Mesendoderm (in vitro differentiated cells): ENCODE measurements at regions not wholly inside any gene's neighbourhood (a gene's known extent, or its start where the extent isn't known, plus 50 kb on each side); places are given as distances from the start of the nearest gene placed in this dataset.

ENCODE experiments used
- DNase-seq: peaks from one replicate; pipeline ENCODE4 v3.0.0; 2013
- H2AK5ac ChIP-seq: 2 replicates; pipeline ENCODE4 v1.6.1; 2013; ENCODE audit warnings: low read length, inconsistent platforms
- H2BK120ac ChIP-seq: 2 replicates; pipeline ENCODE4 v1.6.1; 2013; ENCODE audit warnings: low read depth, mild to moderate bottlenecking, low read length, moderate library complexity, mixed read lengths
- H2BK15ac ChIP-seq: replicated peaks from 2 replicates; pipeline ENCODE4 v1.6.1; 2013; ENCODE audit warnings: low read depth, mild to moderate bottlenecking, moderate library complexity
- H2BK5ac ChIP-seq: 2 replicates; pipeline ENCODE4 v1.6.1; 2013; ENCODE audit warnings: low read length, inconsistent platforms
- H3K18ac ChIP-seq: 2 replicates; pipeline ENCODE4 v1.6.1; 2013; ENCODE audit warnings: mild to moderate bottlenecking, low read length, mixed read lengths
- H3K23ac ChIP-seq: one replicate; pipeline ENCODE4 v1.6.1; 2013; ENCODE audit warnings: low read length
- H3K27ac ChIP-seq: 2 replicates; pipeline ENCODE4 v1.5.1; 2013; ENCODE audit warnings: low read depth, mild to moderate bottlenecking, inconsistent platforms, low read length, moderate library complexity
- H3K27me3 ChIP-seq: 2 replicates; pipeline ENCODE4 v1.6.1; 2013; ENCODE audit warnings: low read length, control low read depth, mild to moderate bottlenecking, inconsistent platforms; ENCODE audit not compliant: insufficient read depth, poor library complexity
- H3K36me3 ChIP-seq: 2 replicates; pipeline ENCODE4 v1.6.1; 2013; ENCODE audit warnings: low read length, inconsistent platforms; ENCODE audit not compliant: control insufficient read depth, insufficient read depth
- H3K4ac ChIP-seq: one replicate; pipeline ENCODE4 v1.6.1; 2013; ENCODE audit warnings: low read depth, mild to moderate bottlenecking, low read length, moderate library complexity
- H3K4me1 ChIP-seq: 2 replicates; pipeline ENCODE4 v1.6.1; 2013; ENCODE audit warnings: low read depth, low read length, inconsistent platforms; ENCODE audit not compliant: control insufficient read depth
- H3K4me2 ChIP-seq: 2 replicates; pipeline ENCODE4 v1.6.1; 2013; ENCODE audit warnings: low read length
- H3K4me3 ChIP-seq: 2 replicates; pipeline ENCODE4 v1.5.1; 2013; ENCODE audit warnings: mild to moderate bottlenecking, low read length
- H3K56ac ChIP-seq: one replicate; pipeline ENCODE4 v1.6.1; 2013; ENCODE audit warnings: low read length
- H3K79me1 ChIP-seq: 2 replicates; pipeline ENCODE4 v1.6.1; 2013; ENCODE audit warnings: low read length, inconsistent platforms
- H3K79me2 ChIP-seq: 2 replicates; pipeline ENCODE4 v1.6.1; 2013; ENCODE audit warnings: mild to moderate bottlenecking, low read length; ENCODE audit not compliant: control insufficient read depth, insufficient read depth
- H3K9ac ChIP-seq: 2 replicates; pipeline ENCODE4 v1.6.1; 2013; ENCODE audit warnings: low read length, inconsistent platforms
- H4K5ac ChIP-seq: one replicate; pipeline ENCODE4 v1.6.1; 2013; ENCODE audit warnings: low read length
- H4K8ac ChIP-seq: one replicate; pipeline ENCODE4 v1.6.1; 2013; ENCODE audit warnings: low read depth, mild to moderate bottlenecking, control low read depth, low read length, moderate library complexity
- WGBS: extraction: QIAGEN DNeasy Blood & Tissue Kit; methylation state at CpG from one replicate; pipeline ENCODE4 v1.1.7; 2013; ENCODE audit warnings: low lambda C conversion rate, missing lambda C conversion rate; ENCODE audit not compliant: insufficient coverage; ENCODE audit errors: extremely low coverage; 5-methylcytosine and 5-hydroxymethylcytosine counted together

GRCh38 chr2:121872651-121873050 is 117.2 kb downstream of the TSN start:
- Histone ChIP-seq H3K27me3 (no peaks in the 10 kb centered on the region), H3K4me2 (no peak overlapping the region)

GRCh38 chr2:121873864-121874263 is 118.4 kb downstream of the TSN start:
- Histone ChIP-seq H3K4me1 (no peaks in the 10 kb centered on the region), H3K36me3 (no peaks in the 10 kb centered on the region), H2AK5ac (no peak overlapping the region), H3K4ac (no peak overlapping the region), H3K18ac (no peak overlapping the region), H3K27me3 (no peaks in the 10 kb centered on the region), H2BK120ac (no peak overlapping the region), H4K5ac (no peak overlapping the region), H4K8ac (no peak overlapping the region), H2BK15ac (no peak overlapping the region), H3K9ac (no peak overlapping the region), H3K4me2 (no peak overlapping the region), H3K56ac (no peak overlapping the region), H2BK5ac (no peak overlapping the region), H3K4me3 (no peak overlapping the region), H3K79me2 (no peaks in the 10 kb centered on the region), H3K23ac (no peak overlapping the region), H3K27ac (no peak overlapping the region), H3K79me1 (no peaks in the 10 kb centered on the region)
- WGBS: no CpG with 5 or more reads among the region's 7 CpGs
- DNase-seq: no peak

More at GRCh38 chr2:121872651-121873050, 117.2 kb downstream of the TSN start:
- H3K4me3 ChIP-seq: no peak overlapping the region
- DNase-seq: no peak
- no peak overlapping the region for H2BK120ac ChIP-seq
- H3K23ac ChIP-seq: no peak overlapping the region
- no peak overlapping the region for H2BK15ac ChIP-seq
- no peaks in the 10 kb centered on the region for H3K36me3 ChIP-seq
- no peak overlapping the region for H4K8ac ChIP-seq
- no peaks in the 10 kb centered on the region for H3K4me1 ChIP-seq
- H3K4ac ChIP-seq: no peak overlapping the region
- H3K9ac ChIP-seq: no peak overlapping the region
- no peak overlapping the region for H2BK5ac ChIP-seq
- H3K79me1 ChIP-seq: no peaks in the 10 kb centered on the region
- H3K56ac ChIP-seq: no peak overlapping the region
- no peak overlapping the region for H3K18ac ChIP-seq
- H3K27ac ChIP-seq: no peak overlapping the region
- H4K5ac ChIP-seq: no peak overlapping the region
- no peaks in the 10 kb centered on the region for H3K79me2 ChIP-seq
- WGBS: no CpG with 5 or more reads among the region's 2 CpGs
- no peak overlapping the region for H2AK5ac ChIP-seq

- Histone ChIP-seq H3K4me2 (no peak overlapping the region), H2BK5ac (no peak overlapping the region), H2AK5ac (no peak overlapping the region), H3K4me3 (no peak overlapping the region), H2BK15ac (no peak overlapping the region), H3K79me2 (no peaks in the 10 kb centered on the region), H3K4ac (no peak overlapping the region), H3K36me3 (no peaks in the 10 kb centered on the region), H3K56ac (no peak overlapping the region), H4K8ac (no peak overlapping the region), H3K4me1 (no peaks in the 10 kb centered on the region), H4K5ac (no peak overlapping the region), H2BK120ac (no peak overlapping the region), H3K27me3 (no peaks in the 10 kb centered on the region), H3K27ac (no peak overlapping the region), H3K18ac (no peak overlapping the region), H3K9ac (no peak overlapping the region), H3K23ac (no peak overlapping the region), H3K79me1 (no peaks in the 10 kb centered on the region)
- DNase-seq: no peak
- no CpG with 5 or more reads among the region's 2 CpGs for WGBS
These were observed 120.2 kb downstream of the TSN start for GRCh38 chr2:121875585-121876185.

GRCh38 chr2:121877366-121877765 is 121.9 kb downstream of the TSN start:
- H3K79me2 ChIP-seq: no peaks in the 10 kb centered on the region

GRCh38 chr2:121880283-121880682 is 124.8 kb downstream of the TSN start:
- no peak overlapping the region for H3K56ac ChIP-seq
- no peak overlapping the region for H3K23ac ChIP-seq
- H3K4me3 ChIP-seq: no peak overlapping the region
- H3K27ac ChIP-seq: no peak overlapping the region
- no peak for DNase-seq
- H3K79me1 ChIP-seq: no peaks in the 10 kb centered on the region
- no peaks in the 10 kb centered on the region for H3K79me2 ChIP-seq
- H3K18ac ChIP-seq: no peak overlapping the region
- no peak overlapping the region for H3K4ac ChIP-seq
- H3K9ac ChIP-seq: no peak overlapping the region
- H2BK5ac ChIP-seq: no peak overlapping the region
- H4K5ac ChIP-seq: no peak overlapping the region
- H2BK120ac ChIP-seq: no peak overlapping the region
- H3K4me1 ChIP-seq: no peaks in the 10 kb centered on the region
- no peak overlapping the region for H3K4me2 ChIP-seq
- no peak overlapping the region for H4K8ac ChIP-seq
- no peak overlapping the region for H2AK5ac ChIP-seq
- H3K36me3 ChIP-seq: no peaks in the 10 kb centered on the region
- WGBS: no CpG with 5 or more reads among the region's 4 CpGs
- no peak overlapping the region for H2BK15ac ChIP-seq
- H3K27me3 ChIP-seq: no peaks in the 10 kb centered on the region

More at GRCh38 chr2:121877366-121877765, 121.9 kb downstream of the TSN start:
- Histone ChIP-seq H3K36me3 (no peaks in the 10 kb centered on the region), H3K18ac (no peak overlapping the region), H3K4me3 (no peak overlapping the region), H3K56ac (no peak overlapping the region), H4K8ac (no peak overlapping the region), H2BK15ac (no peak overlapping the region), H3K27ac (no peak overlapping the region), H3K23ac (no peak overlapping the region), H4K5ac (no peak overlapping the region), H3K27me3 (no peaks in the 10 kb centered on the region), H2BK120ac (no peak overlapping the region), H3K4me2 (no peak overlapping the region), H2BK5ac (no peak overlapping the region), H3K4ac (no peak overlapping the region), H3K4me1 (no peaks in the 10 kb centered on the region), H3K79me1 (no peaks in the 10 kb centered on the region), H2AK5ac (no peak overlapping the region), H3K9ac (no peak overlapping the region)
- no peak for DNase-seq
- WGBS: no CpG with 5 or more reads among the region's 1 CpG

- Histone ChIP-seq H3K4ac (no peak overlapping the region), H3K9ac (no peak overlapping the region), H2AK5ac (no peak overlapping the region), H3K4me2 (no peak overlapping the region), H3K4me1 (no peaks in the 10 kb centered on the region), H3K27me3 (no peaks in the 10 kb centered on the region), H3K36me3 (no peaks in the 10 kb centered on the region), H3K56ac (no peak overlapping the region), H2BK5ac (no peak overlapping the region), H3K27ac (no peak overlapping the region), H3K4me3 (no peak overlapping the region), H4K5ac (no peak overlapping the region), H3K79me2 (no peaks in the 10 kb centered on the region), H4K8ac (no peak overlapping the region), H3K23ac (no peak overlapping the region), H3K79me1 (no peaks in the 10 kb centered on the region), H2BK120ac (no peak overlapping the region), H3K18ac (no peak overlapping the region), H2BK15ac (no peak overlapping the region)
- WGBS: no CpG with 5 or more reads among the region's 4 CpGs
- no peak for DNase-seq
These were observed 125.6 kb downstream of the TSN start for GRCh38 chr2:121881038-121881437.
